A673 (cell line): ENCODE measurements at regions not wholly inside any gene's neighbourhood (a gene's known extent, or its start where the extent isn't known, plus 50 kb on each side); places are given as distances from the start of the nearest gene placed in this dataset.
A peak's percentile ranks its signal among the peaks of the same experiment; 100 is the strongest.

ENCODE experiments used
- BruUV-seq: library from RNA; stranded (reverse); fragments of 400-500 nt; replicated peaks from 2 replicates; lab custom pipeline; 2021; lab: Mats Ljungman, UMichigan
- CTCF ChIA-PET: fragments of 300-600 bp; sonication (Branson Sonifier 250); formaldehyde crosslinking; loops from one replicate; lab custom pipeline; 2022; ENCODE audit warnings: antibody characterized with exemption; lab: Charles Lee
- POLR2A ChIA-PET: fragments of 300-600 bp; sonication (Branson Sonifier 250); formaldehyde crosslinking; loops from one replicate; lab custom pipeline; 2022; ENCODE audit warnings: antibody characterized with exemption; ENCODE audit not compliant: low non-redundant PET; lab: Charles Lee
- DNase-seq: peaks from one replicate; pipeline ENCODE4 v3.0.0-alpha.2; 2015; ENCODE audit warnings: low spot score
- H3K27ac ChIP-seq: fragments of 200-600 bp; sonication (generic); 2 replicates; pipeline ENCODE4 v1.5.1; 2016; ENCODE audit warnings: mixed run types, low read depth, mild to moderate bottlenecking, mixed read lengths, antibody characterized with exemption, low read length; ENCODE audit not compliant: poor library complexity, severe bottlenecking
- H3K27me3 ChIP-seq: fragments of 200-600 bp; sonication (generic); replicated peaks from 2 replicates; pipeline ENCODE4 v1.6.1; 2017; ENCODE audit warnings: mixed run types, low read depth, mild to moderate bottlenecking, mixed read lengths, antibody characterized with exemption, low read length; ENCODE audit not compliant: insufficient read depth, poor library complexity
- H3K36me3 ChIP-seq: fragments of 200-600 bp; sonication (generic); 2 replicates; pipeline ENCODE4 v1.6.1; 2016; ENCODE audit warnings: mixed run types, mild to moderate bottlenecking, mixed read lengths, antibody characterized with exemption, low read length; ENCODE audit not compliant: insufficient read depth, poor library complexity, severe bottlenecking
- H3K4me1 ChIP-seq: fragments of 200-600 bp; sonication (generic); 2 replicates; pipeline ENCODE4 v1.6.1; 2017; ENCODE audit warnings: mixed run types, mild to moderate bottlenecking, mixed read lengths, antibody characterized with exemption, low read length; ENCODE audit not compliant: insufficient read depth, poor library complexity, severe bottlenecking
- H3K4me3 ChIP-seq: fragments of 200-600 bp; sonication (generic); 2 replicates; pipeline ENCODE4 v1.5.1; 2016; ENCODE audit warnings: low read depth, mixed run types, mild to moderate bottlenecking, mixed read lengths, low read length; ENCODE audit not compliant: poor library complexity, severe bottlenecking
- H3K9me3 ChIP-seq: fragments of 200-600 bp; sonication (generic); 2 replicates; pipeline ENCODE4 v1.6.1; 2016; ENCODE audit warnings: mixed run types, low read depth, mild to moderate bottlenecking, mixed read lengths, antibody characterized with exemption, low read length; ENCODE audit not compliant: poor library complexity, severe bottlenecking
- CTCF ChIP-seq: fragments of 300-800, 200-600 bp; sonication (generic); conservative IDR thresholded peaks from 2 replicates; pipeline ENCODE4 v1.5.1; 2017; ENCODE audit warnings: low read depth, mild to moderate bottlenecking, antibody characterized with exemption, low read length, moderate library complexity, mixed read lengths
- EZH2 ChIP-seq: fragments of 200-600 bp; sonication (generic); IDR thresholded peaks from 2 replicates; pipeline ENCODE4 v1.6.1; 2017; ENCODE audit warnings: borderline replicate concordance, low read depth, mild to moderate bottlenecking, mixed read lengths, antibody characterized with exemption, low read length; ENCODE audit not compliant: poor library complexity, severe bottlenecking
- intact Hi-C: fragments of 100-400 bp; cut with micrococcal nuclease; formaldehyde crosslinking; loops from one replicate; pipeline ENCODE4 v1.10.0; 2022; ENCODE audit not compliant: unreplicated experiment

DNA sequence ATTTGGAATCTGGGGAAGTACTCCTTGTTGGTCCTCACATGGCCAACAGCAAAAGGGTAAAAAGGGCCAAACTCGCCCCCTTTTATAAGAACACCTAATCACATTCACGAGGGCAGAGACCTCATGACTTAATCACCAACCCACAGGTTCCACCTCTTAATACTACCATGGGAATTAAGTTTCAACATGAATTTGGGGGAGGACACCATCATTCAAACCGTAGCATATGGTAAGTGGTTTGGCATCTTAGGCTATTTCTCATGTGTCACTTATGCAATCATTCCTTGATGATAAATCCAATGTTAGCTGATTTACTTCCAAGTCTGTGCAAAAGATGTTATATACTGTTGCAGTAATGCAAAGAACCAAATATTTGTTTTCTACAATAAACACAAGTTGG lies 302.9 kb upstream of the FAM241A start:
- Histone ChIP-seq H3K27me3 (no peaks in the 10 kb centered on the region), H3K4me1 (no peaks in the 10 kb centered on the region), H3K36me3 (no peaks in the 10 kb centered on the region), H3K4me3 (no peak overlapping the region), H3K9me3 (no peaks in the 10 kb centered on the region), H3K27ac (no peak overlapping the region)
- CTCF ChIA-PET, result no interaction called here
- POLR2A ChIA-PET, result no interaction called here
- TF ChIP-seq EZH2 (no peak), CTCF (no peak)
- DNase-seq, result no peak
- BruUV-seq, result no TSS peak
- intact Hi-C loops, result no loop called here

GRCh38 chr4:111847296-111848008 lies 297.8 kb upstream of the FAM241A start:
- peak; percentile 37 for DNase-seq
- CTCF ChIA-PET, result interaction anchor here (0.5 kb wide), 1 partner anchor 207 kb away, joined by 3 read pairs; no protein-coding TSS in a partner anchor
- H3K4me3 ChIP-seq, result no peak overlapping the region
- intact Hi-C loops, result no loop called here
- BruUV-seq, result no TSS peak
- H3K9me3 ChIP-seq, result no peaks in the 10 kb centered on the region
- no peaks in the 10 kb centered on the region for H3K27me3 ChIP-seq
- H3K36me3 ChIP-seq, result no peaks in the 10 kb centered on the region
- no peaks in the 10 kb centered on the region for H3K4me1 ChIP-seq
- no peak overlapping the region for H3K27ac ChIP-seq
- POLR2A ChIA-PET, result no interaction called here
- TF ChIP-seq CTCF (peak; percentile 48; the same call in 1 of the 2 replicates), EZH2 (no peak)

- no peak overlapping the region for H3K4me3 ChIP-seq
- intact Hi-C loops, result loop anchor here (10.0 kb wide), 1 partner anchor 715 kb away; no protein-coding TSS in a partner anchor
- H3K4me1 ChIP-seq, result no peaks in the 10 kb centered on the region
- no peaks in the 10 kb centered on the region for H3K27me3 ChIP-seq
- POLR2A ChIA-PET, result interaction anchor here (0.7 kb wide), 1 partner anchor 564 kb away, joined by 3 read pairs; no protein-coding TSS in a partner anchor
- BruUV-seq, result no TSS peak
- no peaks in the 10 kb centered on the region for H3K9me3 ChIP-seq
- no peak for TF ChIP-seq EZH2
- TF ChIP-seq CTCF, result no peak
- no peaks in the 10 kb centered on the region for H3K36me3 ChIP-seq
- DNase-seq, result no peak
- H3K27ac ChIP-seq, result no peak overlapping the region
- CTCF ChIA-PET, result no interaction called here
These were observed 295.4 kb upstream of the FAM241A start for GRCh38 chr4:111849746-111850284.
